ENCODE measurements at regions not wholly inside any gene's neighbourhood (a gene's known extent, or its start where the extent isn't known, plus 50 kb on each side); places are given as distances from the start of the nearest gene placed in this dataset.

DNA sequence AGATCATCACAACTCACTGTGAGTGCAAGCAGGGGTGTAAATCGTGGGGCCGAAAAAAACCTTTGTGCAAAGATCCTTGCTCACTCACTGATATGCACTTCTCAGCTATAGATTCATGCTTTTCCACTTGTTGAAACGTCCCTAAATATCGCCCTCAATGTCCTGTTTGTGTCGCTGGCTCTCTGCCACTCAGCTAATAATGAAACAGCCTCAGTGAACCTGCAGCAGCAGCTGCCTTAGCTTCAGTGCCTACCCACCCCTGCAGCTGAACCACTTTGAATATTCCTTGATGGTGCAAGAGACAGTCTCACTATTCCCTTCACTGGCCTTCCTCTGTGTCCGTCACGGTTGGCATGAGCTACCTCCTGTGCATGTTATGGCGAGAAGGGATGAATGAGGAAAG, 128.9 kb upstream of the NAA20 start:
- TF ChIP-seq, protein P1, sequence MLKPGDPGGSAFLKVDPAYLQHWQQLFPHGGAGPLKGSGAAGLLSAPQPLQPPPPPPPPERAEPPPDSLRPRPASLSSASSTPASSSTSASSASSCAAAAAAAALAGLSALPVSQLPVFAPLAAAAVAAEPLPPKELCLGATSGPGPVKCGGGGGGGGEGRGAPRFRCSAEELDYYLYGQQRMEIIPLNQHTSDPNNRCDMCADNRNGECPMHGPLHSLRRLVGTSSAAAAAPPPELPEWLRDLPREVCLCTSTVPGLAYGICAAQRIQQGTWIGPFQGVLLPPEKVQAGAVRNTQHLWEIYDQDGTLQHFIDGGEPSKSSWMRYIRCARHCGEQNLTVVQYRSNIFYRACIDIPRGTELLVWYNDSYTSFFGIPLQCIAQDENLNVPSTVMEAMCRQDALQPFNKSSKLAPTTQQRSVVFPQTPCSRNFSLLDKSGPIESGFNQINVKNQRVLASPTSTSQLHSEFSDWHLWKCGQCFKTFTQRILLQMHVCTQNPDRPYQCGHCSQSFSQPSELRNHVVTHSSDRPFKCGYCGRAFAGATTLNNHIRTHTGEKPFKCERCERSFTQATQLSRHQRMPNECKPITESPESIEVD (tag by site-specific recombination; IDR thresholded peaks at IDR 0.05): no peak
- TF ChIP-seq, protein P2, sequence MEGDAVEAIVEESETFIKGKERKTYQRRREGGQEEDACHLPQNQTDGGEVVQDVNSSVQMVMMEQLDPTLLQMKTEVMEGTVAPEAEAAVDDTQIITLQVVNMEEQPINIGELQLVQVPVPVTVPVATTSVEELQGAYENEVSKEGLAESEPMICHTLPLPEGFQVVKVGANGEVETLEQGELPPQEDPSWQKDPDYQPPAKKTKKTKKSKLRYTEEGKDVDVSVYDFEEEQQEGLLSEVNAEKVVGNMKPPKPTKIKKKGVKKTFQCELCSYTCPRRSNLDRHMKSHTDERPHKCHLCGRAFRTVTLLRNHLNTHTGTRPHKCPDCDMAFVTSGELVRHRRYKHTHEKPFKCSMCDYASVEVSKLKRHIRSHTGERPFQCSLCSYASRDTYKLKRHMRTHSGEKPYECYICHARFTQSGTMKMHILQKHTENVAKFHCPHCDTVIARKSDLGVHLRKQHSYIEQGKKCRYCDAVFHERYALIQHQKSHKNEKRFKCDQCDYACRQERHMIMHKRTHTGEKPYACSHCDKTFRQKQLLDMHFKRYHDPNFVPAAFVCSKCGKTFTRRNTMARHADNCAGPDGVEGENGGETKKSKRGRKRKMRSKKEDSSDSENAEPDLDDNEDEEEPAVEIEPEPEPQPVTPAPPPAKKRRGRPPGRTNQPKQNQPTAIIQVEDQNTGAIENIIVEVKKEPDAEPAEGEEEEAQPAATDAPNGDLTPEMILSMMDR (tag by site-specific recombination; IDR thresholded peaks at IDR 0.05): no peak
- TF ChIP-seq ZNF221 (tag by site-specific recombination; IDR thresholded peaks at IDR 0.05; ENCODE audit: borderline replicate concordance): no peak
- TF ChIP-seq MYNN (tag by site-specific recombination; IDR thresholded peaks at IDR 0.05; ENCODE audit: borderline replicate concordance): no peak
- no peak for TF ChIP-seq ZNF146 (tag by site-specific recombination; IDR thresholded peaks at IDR 0.05)
- no peak for TF ChIP-seq ZBTB7A (tag by site-specific recombination; IDR thresholded peaks at IDR 0.05; ENCODE audit: low read depth)
- no peak for TF ChIP-seq ZNF433 (tag by site-specific recombination; IDR thresholded peaks at IDR 0.05; ENCODE audit: low read depth)
- TF ChIP-seq, protein P3, sequence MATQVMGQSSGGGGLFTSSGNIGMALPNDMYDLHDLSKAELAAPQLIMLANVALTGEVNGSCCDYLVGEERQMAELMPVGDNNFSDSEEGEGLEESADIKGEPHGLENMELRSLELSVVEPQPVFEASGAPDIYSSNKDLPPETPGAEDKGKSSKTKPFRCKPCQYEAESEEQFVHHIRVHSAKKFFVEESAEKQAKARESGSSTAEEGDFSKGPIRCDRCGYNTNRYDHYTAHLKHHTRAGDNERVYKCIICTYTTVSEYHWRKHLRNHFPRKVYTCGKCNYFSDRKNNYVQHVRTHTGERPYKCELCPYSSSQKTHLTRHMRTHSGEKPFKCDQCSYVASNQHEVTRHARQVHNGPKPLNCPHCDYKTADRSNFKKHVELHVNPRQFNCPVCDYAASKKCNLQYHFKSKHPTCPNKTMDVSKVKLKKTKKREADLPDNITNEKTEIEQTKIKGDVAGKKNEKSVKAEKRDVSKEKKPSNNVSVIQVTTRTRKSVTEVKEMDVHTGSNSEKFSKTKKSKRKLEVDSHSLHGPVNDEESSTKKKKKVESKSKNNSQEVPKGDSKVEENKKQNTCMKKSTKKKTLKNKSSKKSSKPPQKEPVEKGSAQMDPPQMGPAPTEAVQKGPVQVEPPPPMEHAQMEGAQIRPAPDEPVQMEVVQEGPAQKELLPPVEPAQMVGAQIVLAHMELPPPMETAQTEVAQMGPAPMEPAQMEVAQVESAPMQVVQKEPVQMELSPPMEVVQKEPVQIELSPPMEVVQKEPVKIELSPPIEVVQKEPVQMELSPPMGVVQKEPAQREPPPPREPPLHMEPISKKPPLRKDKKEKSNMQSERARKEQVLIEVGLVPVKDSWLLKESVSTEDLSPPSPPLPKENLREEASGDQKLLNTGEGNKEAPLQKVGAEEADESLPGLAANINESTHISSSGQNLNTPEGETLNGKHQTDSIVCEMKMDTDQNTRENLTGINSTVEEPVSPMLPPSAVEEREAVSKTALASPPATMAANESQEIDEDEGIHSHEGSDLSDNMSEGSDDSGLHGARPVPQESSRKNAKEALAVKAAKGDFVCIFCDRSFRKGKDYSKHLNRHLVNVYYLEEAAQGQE (tag by site-specific recombination; IDR thresholded peaks at IDR 0.05): no peak
- TF ChIP-seq BCL11A (tag by site-specific recombination; IDR thresholded peaks at IDR 0.05; ENCODE audit: low read depth): no peak
- no peak for TF ChIP-seq ZNF610 (tag by site-specific recombination; IDR thresholded peaks at IDR 0.05; ENCODE audit: borderline replicate concordance)
- no peak for TF ChIP-seq SP2 (tag by site-specific recombination; IDR thresholded peaks at IDR 0.05)
- TF ChIP-seq, protein P4, sequence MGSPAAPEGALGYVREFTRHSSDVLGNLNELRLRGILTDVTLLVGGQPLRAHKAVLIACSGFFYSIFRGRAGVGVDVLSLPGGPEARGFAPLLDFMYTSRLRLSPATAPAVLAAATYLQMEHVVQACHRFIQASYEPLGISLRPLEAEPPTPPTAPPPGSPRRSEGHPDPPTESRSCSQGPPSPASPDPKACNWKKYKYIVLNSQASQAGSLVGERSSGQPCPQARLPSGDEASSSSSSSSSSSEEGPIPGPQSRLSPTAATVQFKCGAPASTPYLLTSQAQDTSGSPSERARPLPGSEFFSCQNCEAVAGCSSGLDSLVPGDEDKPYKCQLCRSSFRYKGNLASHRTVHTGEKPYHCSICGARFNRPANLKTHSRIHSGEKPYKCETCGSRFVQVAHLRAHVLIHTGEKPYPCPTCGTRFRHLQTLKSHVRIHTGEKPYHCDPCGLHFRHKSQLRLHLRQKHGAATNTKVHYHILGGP (tag by site-specific recombination; IDR thresholded peaks at IDR 0.05): no peak
- no peak for TF ChIP-seq ZFP41 (tag by site-specific recombination; IDR thresholded peaks at IDR 0.05; ENCODE audit: borderline replicate concordance)
- no peak for TF ChIP-seq KLF9 (tag by site-specific recombination; IDR thresholded peaks at IDR 0.05; ENCODE audit: low read depth)

Data from HEK293 (cell line).